GM19328 (cell line): ENCODE measurements at regions not wholly inside any gene's neighbourhood (a gene's known extent, or its start where the extent isn't known, plus 50 kb on each side); places are given as distances from the start of the nearest gene placed in this dataset.
"Not testable (repeated sequence)": the region's sequence is repeated elsewhere in the genome, so short reads cannot be mapped to it uniquely, and the experiment has no call there.

Experiments used
- ATAC-seq: cut with Tn5 transposase; IDR thresholded peaks from one replicate; pipeline ENCODE4 v1.9.1; 2021; ENCODE audit warnings: mild to moderate bottlenecking, moderate library complexity; ENCODE audit not compliant: unreplicated experiment

DNA sequence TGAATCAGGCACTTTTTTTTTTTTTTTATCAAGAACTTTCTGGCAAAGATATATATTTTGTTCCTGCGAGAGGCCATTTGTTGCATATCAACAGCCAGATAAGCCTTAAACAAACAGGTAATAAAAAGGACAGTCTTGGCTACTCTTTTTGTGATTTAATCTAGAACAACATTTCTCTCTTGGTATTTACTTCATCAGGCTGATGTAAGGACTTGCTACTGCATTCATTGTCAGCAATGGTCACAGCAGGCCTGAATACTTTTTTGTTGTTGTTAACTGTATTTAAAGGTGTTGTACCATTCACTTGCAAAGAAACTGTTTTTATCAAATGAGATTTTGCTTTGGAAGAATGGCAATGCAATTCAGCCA, 683.8 kb downstream of the IRS1 start:
- no peak for ATAC-seq

DNA sequence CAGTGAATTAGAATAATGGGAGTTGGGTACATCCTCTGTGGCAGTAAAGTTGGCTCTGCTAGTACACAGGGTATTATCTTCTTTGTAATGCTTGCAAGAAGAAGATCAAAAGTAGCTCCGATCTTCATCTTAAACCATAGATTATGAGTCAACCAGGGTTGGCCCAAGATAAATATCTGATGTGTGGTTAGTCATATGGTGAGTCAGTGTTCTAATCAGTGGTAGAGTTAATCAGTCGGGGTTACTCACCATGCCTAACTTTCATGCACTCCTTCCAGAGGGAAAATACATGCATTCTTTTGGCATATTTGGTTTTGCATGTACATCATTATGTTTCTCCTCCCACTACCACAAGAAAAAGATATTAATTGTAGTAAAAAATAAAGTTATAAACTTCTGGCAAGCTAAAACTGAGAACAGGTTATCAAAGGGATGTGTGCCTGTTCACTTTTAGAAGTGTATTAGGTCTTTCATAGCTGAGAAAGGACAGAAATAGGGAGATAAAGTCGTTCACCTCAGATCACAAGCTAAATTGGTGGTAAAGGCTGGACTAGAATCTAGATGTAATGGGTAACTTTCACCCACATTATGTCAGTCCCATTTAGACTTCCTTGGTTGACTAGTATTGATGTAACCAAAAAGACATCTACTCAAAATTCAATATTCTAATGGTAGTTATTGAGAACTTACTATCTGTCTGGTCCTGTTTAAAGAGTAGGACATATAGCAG, 684.4 kb downstream of the IRS1 start:
- ATAC-seq = no peak

DNA sequence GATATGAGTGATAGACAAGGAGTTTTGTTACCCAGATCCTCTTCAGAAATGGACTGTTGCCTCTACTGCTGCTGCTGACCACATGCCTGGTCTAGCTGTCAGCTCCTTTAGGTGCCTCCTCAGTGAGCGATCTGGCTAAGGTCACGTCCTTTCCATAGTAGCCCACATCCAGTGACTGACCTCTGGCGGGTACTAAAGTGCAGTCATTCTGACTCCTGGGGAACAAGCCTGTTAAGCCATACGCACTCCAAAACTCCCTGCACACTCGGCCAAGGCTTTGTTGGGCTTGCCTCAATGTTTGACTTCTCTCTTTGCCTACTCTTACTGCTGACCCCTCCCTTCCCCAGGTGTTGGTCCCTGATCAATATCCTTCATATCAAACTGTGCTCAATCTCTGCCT, 685.2 kb downstream of the IRS1 start:
- no peak for ATAC-seq

DNA sequence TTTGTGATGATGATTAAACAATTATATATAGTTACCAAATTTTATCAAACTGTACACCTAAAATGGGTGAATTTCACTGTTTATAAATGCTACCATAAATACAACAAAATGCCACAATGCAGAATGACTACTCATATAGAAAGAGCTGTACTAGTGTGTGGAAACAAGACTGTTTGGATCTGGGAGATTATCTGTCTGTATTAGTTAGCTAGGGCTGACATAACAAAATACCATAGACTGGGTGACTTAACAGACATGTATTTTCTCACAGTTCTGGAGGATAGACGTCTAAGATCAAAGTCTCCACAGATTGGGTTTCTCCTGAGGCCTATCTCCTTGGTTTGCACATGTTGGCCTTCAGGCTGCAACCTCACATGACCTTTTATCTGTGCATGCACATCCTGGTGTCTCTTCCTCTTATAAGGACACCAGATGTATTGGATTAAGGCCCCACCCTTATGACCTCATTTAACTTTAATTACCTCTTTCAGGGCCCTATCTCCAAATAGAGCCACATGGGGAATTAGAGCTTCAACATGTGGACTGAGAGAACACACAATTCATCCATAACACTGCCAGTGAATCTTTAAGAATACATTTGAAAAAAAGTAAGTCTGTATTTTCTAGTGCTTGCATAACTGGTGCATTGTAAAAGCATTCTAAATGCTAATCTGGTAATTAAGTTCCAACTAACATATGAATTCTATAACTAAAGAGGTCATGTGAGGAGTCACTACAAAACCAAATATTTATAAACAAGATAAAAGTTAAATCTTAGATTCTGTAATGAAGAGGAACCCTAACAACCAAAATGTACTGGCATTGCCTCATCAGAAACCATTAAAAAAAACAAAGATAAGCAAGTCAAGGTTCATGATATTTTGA, 699.6 kb downstream of the NYAP2 start:
- ATAC-seq = no peak

DNA sequence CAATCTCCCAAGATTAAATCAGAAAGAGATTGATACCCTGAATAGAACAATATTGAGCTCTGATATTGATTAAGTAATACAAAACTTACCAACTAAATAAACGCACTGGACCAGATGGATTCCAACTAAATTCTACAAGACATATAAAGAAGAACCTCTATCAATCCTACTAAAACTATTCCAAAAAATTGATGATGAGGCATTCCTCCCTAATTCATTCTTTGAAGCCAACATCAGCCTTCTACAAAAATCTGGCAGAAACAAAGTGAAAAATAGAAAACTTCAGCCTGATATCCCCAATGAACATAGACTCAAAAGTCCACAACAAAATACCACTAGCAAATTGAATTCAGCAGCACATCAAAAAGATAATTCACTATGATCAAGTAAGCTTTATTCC, 695.5 kb downstream of the NYAP2 start:
- ATAC-seq = no peak

DNA sequence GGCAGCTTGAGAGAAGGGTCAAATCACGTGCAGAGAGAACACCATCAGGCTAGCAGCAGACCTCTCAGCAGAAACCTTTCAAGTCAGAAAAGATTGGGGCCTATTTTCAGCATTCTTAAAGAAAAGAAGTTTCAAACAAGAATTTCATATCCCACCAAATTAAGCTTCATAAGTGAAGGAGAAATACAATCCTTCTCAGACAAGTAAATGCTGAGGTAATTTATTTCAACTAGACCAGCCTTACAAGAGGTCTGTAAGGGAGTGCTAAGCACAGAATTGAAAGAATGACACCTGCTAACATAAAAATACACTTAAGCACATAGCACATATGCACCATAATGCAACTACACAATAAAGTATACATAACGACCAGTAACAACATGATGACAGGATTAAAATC, 693.9 kb downstream of the NYAP2 start:
- no peak for ATAC-seq

DNA sequence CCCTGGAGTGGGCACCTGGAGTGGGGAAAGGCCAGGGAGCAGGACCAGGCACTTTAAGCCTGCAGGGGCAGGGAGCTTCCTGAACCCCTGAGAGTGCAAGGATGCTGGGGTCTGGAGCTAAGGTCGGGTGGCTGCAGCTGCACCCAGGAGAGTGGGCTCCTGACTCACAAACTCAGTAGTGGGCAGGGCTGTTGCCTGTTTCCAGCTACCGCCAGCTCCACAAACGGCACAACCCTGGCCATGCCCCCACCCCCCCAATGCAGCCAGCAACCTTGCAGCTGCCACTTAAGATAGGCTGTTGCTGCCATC, 688.8 kb downstream of the NYAP2 start:
- no peak for ATAC-seq

DNA sequence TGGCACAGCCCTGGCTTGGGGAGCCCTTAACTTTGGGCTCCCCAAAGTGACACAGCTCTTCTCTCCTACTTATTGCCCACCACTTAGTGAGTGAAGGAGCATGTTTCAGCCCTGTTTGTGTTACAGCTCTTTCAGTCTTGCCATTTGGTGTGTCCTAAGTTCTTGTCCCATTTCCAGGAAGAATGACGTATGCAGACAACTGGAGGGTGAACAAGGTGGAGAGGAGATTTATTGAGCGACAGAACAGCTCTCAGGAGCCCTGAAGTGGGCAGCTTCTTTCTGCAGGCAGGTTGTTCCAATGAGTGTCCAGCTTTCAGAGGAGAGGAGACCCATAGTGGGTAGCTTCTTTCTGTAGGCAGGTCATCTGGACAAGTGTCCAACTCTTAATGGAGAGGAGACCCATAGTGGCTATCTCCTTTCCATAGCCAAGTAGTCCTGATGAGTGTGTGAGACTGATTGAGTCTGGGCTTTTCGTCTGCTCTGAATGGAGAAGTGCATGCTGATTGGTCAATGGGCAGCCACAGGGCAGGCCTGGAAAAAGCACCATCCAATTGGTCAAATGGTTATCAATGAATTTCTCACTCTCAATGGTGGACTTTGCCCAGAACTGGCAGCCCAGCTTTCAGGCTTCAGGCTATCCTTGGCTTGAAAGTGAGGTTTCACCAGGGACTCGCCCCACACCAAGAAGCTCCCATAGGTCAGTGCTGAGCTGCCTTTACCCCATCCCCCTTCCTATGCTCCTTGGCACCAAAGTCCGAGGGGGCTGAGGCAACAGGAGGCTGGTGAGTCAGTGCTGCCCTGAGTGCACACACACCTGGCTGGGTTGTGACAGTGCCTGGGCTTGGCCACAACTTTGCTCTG, 688.2 kb downstream of the NYAP2 start:
- no peak for ATAC-seq

DNA sequence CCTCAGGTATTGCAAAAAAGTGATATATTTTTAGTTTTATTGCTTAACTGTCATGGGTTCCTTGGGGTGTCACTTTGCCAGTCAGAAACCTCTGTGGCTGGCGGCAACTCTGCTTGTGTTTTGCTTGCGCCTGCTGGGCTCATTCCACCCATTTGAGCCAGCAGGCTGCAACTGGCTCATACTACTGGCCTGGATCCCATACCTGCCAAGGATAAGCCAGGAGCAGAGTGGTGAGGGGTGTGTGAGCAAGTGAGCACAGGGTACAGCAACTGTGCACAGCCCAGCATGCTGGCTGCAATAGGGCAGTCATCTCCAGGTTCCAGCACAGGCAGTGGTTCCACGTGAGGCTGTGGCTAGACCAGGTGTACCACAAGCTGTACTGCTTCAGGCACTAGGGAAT, 687.5 kb downstream of the NYAP2 start:
- ATAC-seq = no peak

DNA sequence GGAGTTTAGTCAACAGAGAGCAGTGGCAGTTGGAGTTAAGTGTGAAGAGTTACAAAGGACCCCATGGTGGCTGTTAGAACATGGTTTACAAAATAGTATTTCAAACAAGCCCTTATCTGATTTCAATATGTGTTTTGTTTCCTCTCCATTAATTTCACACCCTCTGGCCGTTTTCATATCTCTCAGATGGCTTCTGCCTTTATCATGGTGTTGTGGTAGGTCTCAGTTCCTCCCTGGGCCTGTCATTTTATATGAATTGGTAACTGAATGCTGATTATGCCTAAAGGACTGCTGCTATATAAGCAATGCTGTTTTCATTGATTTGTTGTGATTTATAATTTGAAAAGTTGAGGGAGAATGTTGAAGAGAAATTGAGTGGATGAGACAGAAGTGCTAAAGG, 686.7 kb downstream of the NYAP2 start:
- ATAC-seq = no peak

DNA sequence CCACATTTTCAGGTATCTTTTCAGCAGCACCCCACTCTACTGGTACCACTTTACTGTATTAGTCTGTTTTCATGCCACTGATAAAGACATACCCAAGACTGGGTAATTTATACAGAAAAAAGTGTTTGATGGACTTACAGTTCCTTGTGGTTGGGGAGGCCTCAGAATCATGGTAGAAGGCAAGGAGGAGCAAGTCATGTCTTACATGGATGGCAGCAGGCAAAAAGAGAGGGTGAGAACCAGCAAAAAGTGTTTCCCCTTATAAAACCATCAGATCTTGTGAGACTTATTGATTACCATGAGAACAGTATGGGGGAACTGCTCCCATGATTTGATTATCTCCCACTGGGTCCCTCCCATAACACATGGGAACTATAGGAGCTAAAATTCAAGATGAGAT, 685.9 kb downstream of the NYAP2 start:
- ATAC-seq = not testable (repeated sequence)

DNA sequence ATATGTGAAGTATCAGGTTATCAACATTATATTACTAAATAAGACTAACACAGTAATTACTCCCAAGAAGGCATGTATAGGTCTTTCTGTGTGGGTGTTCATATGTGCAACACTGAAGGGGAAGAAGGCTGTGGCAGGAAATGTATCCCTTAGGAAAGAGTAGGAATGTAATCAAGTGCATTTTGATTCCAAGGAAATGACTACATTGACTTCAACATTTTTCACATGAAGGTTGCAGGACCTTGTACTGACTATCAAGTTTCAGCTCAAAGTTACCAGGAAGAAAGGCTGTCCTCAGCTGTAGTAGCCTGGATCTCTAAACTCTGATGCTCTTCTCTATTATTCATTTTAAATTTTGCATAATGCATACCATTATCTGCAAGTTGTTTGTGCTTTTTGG, 680.8 kb downstream of the NYAP2 start:
- ATAC-seq = no peak

DNA sequence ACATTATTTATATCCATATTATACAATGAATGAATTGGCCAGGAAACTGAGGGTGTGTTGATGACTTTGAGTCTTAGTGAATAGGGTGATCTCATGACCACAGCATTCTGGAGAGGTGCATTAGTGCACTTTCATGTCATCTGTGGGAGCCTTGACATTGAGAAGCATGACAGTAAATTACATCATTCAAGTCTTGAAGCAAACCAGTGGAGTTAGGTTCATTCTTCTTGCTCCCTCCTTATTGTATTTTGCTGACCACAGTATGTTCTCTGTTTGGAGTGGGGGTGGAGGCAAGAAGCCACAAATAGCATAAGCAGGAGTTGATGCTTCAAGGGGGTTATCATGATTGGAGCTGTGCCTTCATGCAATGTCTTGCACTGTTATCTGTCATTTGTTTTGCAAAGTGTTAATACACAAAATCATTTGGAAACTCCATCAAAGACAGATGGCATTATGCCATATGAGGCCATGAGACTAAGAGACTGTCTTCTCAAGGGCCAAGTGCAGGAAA, 680.2 kb downstream of the NYAP2 start:
- no peak for ATAC-seq

DNA sequence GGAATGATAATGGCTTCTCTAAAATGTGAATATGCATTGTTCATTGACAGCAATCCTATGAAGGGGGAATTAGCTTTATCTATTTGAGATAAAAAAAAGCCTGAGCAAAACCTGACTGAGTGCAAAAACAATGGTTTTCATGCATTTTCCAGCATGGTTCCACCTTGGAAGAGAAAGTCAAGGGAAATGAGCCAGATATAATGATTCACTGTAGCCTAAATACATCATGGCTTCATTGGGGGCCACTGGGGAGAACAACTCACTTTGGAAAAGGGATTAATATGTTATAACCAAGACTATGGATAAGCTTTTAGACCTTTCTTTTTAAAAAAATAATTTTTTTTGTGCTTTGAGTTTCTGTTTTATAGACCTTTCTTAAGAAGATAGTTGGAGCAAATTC, 679.7 kb downstream of the NYAP2 start:
- no peak for ATAC-seq

DNA sequence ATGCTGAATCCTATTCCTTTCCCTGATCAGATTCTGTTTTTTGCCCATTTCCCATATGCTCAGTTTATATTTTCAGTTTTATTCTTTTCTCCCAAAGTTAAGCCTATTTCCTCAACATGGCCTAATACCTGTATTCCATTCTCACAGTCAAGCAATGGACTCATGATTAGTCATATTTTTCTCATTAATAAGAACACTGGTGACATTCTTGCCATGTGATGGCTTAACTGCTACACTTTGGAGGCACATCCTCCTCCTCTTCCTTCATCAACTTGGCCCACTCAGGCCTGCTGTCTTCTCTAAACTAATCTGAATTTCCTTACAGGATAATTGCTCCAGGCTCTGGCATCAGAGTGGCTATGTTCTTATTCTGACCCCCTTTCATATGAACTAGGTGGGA, 679.2 kb downstream of the NYAP2 start:
- ATAC-seq = no peak

DNA sequence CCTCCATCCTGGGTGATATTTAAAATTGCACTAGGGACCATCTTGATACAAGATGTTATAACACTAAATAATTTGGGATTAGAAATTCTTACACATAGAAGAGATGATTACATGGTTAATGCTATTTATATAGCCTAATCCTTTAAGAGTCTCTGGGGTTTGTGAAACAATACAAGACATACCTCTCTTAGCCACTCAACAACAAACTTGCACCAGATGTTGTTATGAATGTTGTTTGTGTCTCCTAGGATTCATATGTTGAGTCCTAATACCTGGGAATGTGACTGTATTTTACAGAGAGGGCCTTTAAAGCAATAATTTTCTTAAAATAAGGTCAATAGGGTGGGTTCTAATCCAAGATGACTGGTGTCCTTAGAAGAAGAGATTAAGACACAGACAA, 678.3 kb downstream of the NYAP2 start:
- no peak for ATAC-seq

DNA sequence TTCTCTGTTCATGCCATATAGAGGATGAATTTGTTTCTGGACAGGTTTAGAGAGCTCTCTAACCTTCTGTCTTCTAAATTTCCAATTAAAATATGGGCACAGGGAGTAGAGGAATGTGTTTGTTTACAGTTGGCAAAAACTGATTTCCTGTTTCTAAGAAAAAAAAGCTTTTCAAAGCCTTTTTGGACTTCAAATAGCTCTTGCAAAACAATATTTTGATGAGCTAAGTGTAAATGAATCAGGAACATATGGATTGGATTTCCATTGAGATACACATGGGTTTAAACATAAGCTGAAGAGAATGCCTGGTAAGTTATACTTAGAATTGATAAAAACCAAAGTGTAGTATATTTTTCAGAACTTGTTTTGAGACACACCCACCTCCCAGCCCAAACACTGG, 677.5 kb downstream of the NYAP2 start:
- no peak for ATAC-seq

DNA sequence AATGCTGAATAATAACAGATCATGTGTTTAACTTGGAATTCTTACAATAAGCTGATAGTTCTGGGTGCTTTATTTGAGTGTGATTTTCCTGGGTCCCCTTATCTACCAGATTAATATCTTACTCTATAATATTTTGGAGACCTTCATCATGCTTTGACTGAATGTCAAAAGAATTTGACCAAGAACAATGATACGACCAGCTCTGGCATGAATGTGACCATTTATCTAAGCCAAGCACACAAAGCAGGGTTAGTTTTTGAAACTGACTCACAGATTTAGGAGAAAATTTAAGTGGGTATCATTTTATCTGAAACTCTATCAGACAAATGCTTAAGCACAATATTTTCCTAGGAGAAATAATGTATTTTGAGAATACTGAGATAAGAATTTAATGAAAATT, 677.0 kb downstream of the NYAP2 start:
- no peak for ATAC-seq

DNA sequence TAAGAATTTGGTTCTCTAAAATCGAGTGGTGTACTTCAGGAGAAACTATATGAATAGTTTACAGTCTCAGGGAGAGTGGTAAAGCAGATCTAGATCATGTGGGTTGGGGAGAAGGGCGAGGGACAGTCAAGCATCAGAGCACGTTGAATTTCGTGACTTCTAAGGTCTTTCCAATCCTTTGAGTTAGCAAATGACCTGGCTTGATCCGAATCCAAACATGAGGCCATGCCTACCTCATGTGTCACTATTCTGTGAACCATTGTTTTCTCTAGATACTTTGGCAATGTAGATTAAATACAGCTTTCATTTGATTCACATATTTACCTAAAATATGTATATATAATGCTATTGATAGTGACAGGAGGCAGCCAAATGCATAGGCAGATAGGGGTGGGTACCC, 674.9 kb downstream of the NYAP2 start:
- ATAC-seq = no peak

DNA sequence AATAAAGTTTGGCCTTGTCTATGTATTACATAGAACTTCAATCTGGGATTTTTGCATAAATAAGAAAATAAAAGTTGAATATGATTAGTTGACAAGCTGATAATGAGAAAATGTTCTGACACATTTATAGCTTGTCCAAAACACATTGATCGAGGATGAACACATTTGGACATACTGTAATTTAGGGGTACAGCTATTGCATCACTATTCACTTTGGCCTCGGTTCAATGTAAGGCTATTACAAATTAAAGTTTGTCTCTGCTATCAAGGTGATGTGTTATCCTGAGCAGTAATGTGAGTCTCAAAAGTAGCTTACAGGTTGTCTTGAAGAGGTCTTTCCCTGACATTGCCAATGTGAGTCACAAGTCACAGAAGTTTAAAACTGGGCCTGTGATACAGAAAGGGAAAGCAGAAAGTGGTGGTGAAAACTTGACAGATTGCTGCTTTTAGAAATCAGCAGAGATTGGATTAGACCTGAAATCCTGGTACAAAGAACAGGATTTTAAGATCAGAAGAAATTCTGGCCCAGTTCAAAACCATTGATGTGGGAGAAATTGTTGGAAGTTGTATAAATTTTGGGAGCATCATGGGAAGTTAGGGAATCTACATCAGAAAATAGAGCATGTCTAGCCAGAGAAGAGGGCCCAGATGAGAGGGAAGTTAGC, 674.1 kb downstream of the NYAP2 start:
- no peak for ATAC-seq

DNA sequence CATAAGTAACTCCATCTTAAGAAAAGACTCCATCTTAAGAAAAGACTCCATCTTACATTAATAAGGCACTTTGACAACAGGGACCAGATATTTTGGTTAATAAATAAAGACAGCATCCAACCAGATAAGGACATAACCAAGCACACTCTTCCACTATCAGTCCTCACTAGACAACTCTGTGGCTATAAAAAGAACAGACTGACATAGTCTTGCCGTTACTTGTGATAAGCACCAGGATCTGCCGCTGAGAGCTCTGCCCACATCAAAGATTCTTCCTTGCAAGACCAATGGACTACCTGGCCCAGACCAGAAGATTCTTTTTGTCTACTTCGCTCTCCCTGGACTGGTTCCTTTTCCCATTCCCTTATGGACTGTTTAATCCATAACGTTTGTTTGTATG, 667.4 kb downstream of the NYAP2 start:
- no peak for ATAC-seq
